Myocyte (in vitro differentiated cells): ENCODE measurements at regions not wholly inside any gene's neighbourhood (a gene's known extent, or its start where the extent isn't known, plus 50 kb on each side); places are given as distances from the start of the nearest gene placed in this dataset.
"Not testable (repeated sequence)": the region's sequence is repeated elsewhere in the genome, so short reads cannot be mapped to it uniquely, and the experiment has no call there.

Experiments
- DNase-seq: peaks from one replicate; pipeline ENCODE4 v3.0.0-alpha.2; 2012; ENCODE audit warnings: low read depth

- no peak for DNase-seq
Measured at GRCh38 chr5:89371646-89372045, 488.7 kb upstream of the MEF2C start.

GRCh38 chr5:89359046-89359445 is 476.1 kb upstream of the MEF2C start:
- no peak for DNase-seq

DNA sequence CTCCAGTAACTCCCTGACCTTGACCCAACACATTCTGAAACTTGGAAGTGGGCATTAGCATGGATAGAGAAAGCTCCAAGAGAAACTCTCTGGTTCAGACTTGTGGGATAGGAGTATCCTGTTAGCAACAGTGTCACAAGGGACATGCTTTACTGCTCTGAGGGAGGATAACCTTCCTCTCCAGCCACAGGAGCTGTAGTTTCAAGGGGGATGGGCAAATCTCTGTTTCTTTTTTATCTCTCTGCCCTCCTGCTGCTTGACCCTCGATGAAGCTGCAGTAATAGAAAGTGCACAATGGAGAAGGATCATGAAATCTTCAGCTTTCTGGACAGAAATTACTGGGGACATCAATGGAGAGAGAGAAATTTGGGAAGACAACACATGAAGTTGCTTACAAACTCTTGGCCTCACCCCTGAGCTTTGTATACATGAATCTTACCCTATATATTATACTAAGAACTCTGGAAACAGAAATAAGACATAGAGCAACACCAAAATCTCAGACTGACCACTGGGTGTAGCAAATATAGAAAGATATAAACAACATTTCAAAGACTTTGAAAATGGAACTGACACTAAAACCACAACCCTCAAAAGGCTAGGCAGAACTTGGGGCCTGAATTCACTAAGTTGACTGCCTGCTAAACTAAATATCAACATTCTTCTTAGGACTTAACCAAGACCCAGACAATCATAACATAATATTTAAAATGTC is 471.0 kb upstream of the MEF2C start:
- DNase-seq = no peak

GRCh38 chr5:89351975-89352374 is 469.0 kb upstream of the MEF2C start:
- DNase-seq = no peak

DNA sequence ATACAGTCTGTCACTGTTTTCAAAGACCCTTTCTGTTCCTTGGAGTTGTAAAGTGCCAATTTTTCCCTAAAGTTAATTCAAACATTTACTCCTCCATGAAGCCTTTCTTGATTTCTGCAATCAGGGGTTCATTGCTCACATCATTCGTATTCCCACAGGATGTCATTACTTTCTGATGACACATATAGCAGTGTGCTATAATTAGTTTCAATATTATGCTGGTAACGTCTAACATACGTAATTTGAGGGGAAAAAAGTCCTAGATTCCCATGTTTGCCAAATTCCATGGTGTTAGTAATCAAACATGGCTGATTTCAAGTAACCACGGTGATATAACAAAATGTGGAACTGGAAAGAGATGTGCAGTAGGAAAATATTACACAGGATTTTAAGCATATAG is 468.2 kb upstream of the MEF2C start:
- DNase-seq = no peak

- peak; percentile 44 for DNase-seq
Measured at GRCh38 chr5:89350684-89351083, 467.7 kb upstream of the MEF2C start.

- DNase-seq = no peak
Measured at GRCh38 chr5:89349246-89349980, 466.4 kb upstream of the MEF2C start.

DNA sequence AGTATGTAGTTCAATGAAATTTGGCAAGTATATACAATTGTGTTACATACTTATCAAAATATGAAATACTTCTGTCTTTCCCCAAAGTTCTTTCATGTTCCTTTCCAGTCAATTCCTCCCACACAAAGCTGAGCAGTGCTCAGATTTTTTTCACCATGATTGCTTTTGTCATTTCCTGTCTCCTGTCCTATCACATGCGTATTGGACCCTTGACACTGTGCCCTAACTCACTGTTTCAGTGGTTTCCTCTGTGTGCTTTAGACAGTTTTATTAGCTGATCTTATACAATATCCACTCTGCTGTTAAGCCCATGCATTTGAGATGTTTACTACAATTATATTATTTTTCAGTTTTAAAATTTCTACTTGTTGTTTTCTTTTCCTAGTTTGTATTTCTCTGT is 463.6 kb upstream of the MEF2C start:
- no peak for DNase-seq

GRCh38 chr5:89343666-89344065 is 460.7 kb upstream of the MEF2C start:
- peak; percentile 84 for DNase-seq

GRCh38 chr5:89342106-89342876 is 459.3 kb upstream of the MEF2C start:
- DNase-seq = peak; percentile 82

DNA sequence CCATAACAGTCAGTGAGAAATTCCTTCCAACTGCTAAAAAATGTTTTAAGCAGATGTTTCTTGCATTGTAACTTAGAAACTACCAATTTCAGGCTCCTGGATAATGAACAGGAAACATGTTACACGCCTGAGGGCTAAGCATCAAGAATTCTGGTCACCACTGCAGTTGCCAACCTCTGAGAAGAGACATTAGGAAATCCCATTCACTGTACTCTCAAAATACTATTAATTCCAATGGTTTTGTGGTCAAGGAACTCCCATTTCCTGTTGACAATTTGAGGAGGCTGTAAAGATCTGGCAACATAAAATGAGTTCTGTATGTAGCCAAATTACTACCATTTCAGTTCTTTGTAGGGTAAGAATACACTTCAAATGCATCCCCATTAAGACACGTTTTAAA is 456.0 kb upstream of the MEF2C start:
- DNase-seq = peak; percentile 50

DNA sequence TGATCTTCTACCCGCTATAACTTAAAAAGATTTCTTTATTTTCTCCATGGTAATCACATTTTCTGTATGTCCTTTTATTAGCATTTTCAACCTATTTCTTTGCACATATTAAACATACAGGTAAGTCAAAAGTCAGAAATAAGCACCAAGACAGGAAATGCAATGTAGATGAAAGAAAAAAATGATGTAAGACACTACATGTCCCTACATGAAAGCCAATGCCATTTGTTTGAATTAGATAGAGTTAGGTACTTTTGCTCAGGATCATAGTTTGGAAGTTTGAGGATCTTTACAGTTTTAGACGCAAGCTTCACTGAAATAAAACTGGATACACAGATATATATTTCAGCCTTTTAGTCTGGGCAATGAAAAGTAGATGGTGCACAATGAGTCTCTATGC is 453.1 kb upstream of the MEF2C start:
- DNase-seq = no peak

DNA sequence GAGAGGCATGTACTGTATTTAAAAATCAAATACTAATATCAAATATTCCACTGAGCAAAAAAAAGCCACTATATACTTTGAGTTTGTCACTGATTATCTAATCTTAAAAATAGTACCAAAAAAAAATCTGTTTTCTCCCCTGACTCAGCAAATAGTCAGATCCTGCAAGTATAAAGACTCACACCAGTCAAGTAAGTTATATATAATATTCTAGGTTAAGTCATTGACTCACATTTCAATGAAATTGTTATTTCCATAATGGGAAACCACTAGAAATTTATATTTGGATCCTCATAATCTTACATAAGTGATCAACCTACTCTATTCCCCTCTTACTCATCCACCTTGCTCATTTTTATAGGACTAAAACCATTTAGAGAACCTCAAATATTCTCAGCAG is 447.2 kb upstream of the MEF2C start:
- no peak for DNase-seq

DNA sequence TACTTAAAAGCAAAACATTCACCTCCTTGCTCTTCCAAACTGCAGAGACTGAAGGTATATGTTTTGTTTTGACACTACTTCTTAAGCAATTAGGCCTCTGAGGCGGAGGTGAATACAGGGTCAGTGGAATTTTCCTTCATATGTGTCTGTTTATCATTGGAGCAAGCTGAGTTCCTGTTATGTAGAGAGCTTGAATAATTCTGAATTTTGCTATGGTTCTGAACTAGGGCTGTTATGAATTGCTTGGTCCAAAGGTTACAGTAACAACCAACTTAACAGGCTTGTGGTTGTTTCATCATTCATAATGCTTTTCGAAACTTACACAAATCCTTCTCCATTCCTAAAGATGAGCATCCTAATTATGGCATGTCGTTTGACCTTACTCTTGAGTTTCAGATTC is 444.6 kb upstream of the MEF2C start:
- DNase-seq = no peak

GRCh38 chr5:89324990-89325389 is 442.0 kb upstream of the MEF2C start:
- DNase-seq = no peak

DNA sequence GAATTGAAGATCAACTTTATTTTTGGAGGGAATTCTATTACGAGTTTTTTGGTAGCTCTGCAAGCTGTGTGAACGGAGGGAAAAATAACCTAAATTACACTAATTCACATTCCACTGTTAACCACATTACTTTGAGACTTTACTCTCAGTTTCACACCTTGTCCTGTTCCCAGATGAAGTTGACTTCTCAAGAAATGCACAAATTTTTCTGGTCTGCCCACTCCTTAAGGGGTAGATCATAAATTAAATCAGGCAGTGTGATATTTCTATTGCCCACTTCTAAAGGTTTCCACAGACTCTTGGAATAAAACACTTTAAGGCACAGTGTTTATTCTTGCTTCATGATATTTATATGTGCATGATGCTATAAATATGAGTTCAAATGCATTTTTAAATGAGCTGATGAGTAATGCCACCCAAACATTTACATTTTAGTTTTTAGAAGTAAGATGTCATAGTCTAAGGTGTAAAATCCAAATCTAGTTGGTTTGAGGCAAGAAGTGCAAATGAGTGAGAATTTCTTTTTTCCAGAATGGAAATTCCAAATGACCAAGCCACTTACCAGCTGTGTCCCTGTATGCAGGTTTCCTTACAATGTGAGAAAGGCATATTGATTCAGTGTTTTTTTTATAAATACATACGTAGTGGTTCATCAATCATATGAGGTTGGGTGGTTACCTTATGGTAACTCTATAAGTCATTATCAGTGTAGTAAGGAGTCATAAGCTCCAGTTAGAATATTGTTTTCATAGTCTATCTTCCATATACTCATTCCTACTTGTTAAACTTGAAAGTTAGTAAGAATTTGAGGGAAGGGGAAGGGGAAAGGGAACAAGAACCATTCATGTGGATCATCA is 437.7 kb upstream of the MEF2C start:
- DNase-seq = no peak

- not testable (repeated sequence) for DNase-seq
Measured at GRCh38 chr5:89317838-89318237, 434.9 kb upstream of the MEF2C start.

DNA sequence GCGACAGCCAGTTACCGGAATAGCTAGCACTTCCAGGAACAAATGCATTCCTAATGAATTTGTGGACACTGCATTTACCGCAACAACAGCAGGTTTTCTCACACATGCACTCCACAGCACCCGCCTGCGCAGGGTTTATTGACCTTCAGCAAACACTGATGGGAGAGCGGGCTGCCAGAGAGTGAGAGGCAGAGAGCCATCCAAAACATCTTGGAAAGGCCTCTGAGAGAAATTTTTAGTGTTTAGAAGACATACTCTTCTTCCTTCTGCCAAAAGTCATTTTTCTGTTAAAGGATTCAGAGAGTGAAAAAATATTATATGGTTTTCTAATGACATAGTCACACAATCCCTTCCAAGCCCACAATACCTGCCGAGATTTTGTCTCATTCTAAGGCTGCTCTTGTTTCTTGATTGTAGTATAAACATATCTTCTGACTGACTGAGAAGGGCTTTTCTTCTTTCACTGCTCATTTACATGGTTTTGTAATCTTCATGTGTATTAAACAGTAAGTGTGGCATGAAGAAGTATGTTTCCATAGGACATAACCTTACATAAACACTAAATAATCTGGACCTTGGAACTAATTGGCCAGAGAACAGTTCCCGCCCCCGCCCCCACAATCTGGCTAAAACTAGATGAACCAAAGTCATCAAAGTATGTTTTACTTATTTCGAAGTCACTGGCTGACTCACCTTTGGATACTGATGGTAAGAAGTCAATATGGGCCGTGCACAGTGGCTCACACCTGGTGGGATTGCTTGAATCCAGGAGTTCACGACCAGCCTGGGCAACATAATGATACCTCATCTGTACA is 432.5 kb upstream of the MEF2C start:
- peak; percentile 66 for DNase-seq

DNA sequence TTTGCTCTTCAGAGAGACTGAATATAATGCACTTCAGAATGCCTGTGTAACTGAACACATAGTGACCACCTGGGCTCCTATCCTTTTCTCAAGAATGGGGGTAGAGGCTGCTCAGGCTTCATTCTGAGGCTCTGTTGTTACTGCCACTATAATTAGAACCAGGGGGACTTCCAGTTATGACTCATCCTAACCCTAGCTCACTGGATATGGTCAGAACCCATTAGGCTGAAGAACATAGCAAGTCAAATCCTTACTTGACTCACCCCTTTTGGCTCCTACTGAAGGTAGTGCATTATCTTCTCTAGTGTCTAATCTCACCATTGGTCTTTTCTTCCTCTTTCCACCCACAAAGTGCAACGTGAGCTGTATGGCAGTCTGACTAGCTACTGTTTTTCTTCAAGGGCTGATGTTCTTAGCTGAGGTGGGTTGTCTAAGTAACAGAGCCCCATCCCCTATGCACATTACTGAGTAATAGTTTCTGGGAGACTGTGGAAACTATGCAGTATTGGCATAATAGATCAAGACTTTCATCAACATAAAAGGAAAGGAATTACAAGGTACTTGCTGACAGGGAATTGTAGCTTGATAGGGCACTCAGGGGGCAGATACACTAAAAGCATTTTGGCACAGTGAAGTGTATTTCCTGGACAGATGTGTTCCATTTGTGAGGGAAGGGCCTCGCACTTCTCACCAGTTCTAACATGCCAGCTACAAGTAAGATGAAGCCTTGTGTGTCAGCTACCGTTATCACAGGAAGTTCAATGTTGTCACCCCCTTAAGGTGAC is 431.0 kb upstream of the MEF2C start:
- DNase-seq = peak; percentile 85

- peak; percentile 79 for DNase-seq
Measured at GRCh38 chr5:89313044-89313443, 430.1 kb upstream of the MEF2C start.
